AG09319 (cell line): ENCODE measurements at regions not wholly inside any gene's neighbourhood (a gene's known extent, or its start where the extent isn't known, plus 50 kb on each side); places are given as distances from the start of the nearest gene placed in this dataset.

ENCODE experiments used
- DNase-seq: peaks from one replicate; pipeline ENCODE4 v3.0.0-alpha.2; 2010; ENCODE audit warnings: low read depth; ENCODE audit errors: extremely low read depth
- TF ChIP-seq, protein P1 (sequence below): IDR thresholded peaks from 2 replicates; pipeline ENCODE4 v1.5.1; 2011; ENCODE audit warnings: low read depth, mild to moderate bottlenecking, inconsistent platforms, low read length, moderate library complexity

DNA sequence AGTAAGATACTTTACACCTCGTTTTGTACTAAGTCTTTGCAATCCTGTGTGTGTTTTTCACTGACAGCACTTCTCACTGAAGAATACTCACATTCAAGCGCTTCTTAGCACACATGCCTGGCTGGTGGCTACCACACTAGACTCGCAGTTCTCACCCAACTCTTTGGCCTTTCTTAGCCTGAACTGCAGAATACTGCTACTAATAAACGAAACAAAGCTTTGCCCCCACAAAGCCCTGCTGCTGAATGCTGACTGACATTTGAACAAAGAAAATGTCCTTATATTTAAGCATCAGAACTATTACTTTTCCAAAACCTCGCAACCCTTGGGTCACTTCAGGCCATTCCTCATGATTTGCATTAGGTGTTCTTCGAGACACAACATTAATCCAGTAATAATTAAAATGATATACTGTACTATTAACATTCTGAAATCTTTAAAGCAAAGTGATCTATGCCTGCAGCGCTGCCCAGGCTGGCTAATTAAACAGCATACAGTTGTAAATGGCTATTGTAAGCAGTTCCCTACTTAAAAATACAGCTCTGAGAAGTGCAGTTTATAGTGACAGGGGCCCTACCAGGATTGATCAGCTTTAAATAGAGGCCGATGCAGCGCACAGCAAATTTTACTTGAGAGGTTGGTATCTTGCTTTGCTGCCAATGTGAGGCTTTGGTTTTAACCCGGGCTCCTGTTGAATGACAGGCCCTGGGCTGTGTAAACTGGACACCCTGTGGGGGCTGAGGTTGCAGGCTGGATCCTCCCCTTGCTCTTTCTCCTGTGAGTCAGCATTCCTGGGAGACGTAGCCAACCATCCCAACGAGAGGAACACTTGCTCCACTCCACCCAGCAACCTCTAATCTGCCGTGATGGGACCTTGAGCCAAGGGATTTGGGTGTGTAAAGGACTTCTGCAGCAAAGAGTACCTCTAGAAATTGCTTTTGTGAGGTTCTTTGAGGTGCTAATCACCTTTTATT lies 899.0 kb downstream of the TFAP2A start:
- no peak for DNase-seq
- TF ChIP-seq, protein P1, sequence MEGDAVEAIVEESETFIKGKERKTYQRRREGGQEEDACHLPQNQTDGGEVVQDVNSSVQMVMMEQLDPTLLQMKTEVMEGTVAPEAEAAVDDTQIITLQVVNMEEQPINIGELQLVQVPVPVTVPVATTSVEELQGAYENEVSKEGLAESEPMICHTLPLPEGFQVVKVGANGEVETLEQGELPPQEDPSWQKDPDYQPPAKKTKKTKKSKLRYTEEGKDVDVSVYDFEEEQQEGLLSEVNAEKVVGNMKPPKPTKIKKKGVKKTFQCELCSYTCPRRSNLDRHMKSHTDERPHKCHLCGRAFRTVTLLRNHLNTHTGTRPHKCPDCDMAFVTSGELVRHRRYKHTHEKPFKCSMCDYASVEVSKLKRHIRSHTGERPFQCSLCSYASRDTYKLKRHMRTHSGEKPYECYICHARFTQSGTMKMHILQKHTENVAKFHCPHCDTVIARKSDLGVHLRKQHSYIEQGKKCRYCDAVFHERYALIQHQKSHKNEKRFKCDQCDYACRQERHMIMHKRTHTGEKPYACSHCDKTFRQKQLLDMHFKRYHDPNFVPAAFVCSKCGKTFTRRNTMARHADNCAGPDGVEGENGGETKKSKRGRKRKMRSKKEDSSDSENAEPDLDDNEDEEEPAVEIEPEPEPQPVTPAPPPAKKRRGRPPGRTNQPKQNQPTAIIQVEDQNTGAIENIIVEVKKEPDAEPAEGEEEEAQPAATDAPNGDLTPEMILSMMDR: no peak

DNA sequence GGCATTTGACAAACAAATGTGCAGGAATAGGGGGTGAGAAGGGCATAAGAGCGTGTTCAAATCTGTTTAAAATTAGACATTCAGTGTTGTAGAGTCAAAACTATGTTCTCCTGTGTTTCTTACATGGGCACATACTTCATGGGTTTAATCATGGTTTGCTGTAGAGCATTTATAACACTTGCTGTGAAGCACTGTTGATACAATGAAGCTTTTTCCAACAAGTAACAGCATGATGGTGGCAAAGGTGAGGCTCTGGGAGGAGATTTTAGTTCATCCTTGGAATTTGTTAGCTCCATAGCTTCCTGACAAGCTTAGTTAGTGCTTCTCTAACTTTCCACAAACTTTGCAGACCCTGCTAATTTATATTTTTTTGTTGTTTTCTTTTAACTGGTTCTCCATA lies 900.7 kb downstream of the TFAP2A start:
- TF ChIP-seq, protein P1: no peak
- DNase-seq: no peak

DNA sequence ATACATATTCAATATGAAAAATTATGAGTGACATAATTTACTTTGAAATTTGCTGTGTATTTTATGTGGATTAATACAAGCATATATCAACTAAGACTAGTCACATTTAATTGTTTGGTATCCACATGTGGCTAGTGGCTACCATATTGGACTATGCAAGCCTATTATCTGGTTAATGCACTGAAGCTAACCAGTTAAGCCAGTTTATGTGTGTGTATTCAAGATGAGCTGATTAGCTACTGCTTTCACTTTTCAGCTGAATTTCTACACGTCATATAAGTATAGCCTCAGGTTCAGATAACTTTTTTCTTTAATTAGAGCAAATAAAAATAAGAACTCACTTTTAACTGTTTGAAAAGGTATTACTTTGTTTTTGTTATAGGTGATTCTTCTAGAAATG lies 903.7 kb downstream of the TFAP2A start:
- no peak for DNase-seq
- TF ChIP-seq, protein P1: no peak

DNA sequence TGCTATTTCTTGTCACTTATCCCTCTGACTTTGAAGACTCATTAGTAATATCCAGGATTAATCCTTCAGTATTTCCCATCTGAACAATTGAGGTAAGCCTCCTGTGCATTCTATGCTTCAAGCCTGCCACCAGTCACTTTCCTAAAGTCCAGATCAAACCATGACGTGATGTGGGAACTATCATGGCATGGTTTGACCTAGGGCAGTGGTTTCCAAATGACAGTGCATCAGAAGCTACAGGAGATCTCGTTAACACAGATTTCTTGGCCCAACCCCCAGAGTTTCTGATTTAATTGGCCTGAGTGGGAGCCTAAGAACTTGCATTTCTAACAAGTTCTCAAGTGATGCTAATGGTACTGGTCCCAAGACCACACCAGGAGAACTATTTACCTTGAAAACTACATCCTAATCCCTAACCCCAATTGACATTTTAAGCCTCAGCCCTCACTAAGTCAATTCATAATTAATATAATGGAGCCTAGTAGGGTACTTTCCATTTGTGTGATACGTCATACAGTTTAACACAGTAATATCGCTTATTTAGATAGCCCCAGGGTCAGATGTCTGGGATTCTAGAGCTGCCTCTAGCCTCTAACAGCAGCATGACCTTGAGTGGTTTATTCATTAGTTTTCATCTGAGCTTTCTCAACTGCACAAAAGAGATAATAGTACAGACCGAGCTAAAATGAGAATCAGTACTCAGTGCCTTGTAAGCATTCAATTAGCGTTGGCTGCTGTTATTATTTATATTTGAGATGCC lies 907.6 kb downstream of the TFAP2A start:
- DNase-seq: no peak
- TF ChIP-seq, protein P1: no peak

DNA sequence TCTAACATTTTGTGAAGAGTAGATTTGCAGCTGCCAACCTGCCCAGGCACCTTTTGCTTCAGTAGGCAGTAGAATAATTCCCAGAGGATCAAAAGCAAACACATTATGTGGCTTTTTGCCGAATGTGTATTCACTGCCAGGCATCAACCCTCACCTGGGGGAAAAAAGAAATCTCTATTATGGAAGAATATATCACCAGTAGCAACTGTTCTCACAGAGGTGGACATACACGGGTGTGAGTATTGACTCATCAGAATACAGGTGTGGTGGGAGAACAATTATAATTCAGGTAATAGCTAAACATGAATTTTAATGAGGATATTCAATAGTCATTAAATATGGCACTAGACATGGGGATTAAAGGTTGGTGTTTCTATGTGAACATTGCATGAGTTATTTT lies 910.7 kb downstream of the TFAP2A start:
- TF ChIP-seq, protein P1: no peak
- DNase-seq: no peak

DNA sequence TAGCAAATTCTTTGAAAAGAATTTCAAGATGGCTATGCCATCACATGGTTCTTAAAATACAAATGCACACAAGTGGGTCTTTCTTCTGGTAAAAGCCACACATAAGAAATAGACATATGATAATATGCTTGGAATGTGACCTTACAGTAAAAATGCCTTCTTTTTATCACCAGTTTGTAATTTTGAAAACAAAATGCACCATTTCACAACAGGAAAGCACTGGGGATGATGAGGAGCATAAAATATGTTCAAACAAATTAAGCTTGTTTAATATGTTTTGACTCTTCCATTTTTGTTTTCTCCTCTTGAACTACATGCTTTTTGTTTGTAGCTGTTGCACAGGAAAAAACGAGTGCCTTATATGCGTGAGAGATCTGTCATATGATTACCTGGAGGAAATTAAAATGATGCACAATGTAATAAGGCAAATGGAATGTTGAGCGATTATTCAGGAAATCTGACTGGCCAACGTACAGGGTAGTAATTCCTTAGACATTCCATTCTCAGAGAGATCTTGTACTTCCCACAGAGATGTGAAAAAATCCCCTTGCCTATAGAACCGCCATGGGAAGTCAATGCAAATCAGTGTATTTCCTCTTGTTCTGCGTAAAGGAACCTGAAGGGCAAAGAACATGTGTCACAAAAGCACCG lies 911.6 kb downstream of the TFAP2A start:
- DNase-seq: no peak
- TF ChIP-seq, protein P1: no peak

DNA sequence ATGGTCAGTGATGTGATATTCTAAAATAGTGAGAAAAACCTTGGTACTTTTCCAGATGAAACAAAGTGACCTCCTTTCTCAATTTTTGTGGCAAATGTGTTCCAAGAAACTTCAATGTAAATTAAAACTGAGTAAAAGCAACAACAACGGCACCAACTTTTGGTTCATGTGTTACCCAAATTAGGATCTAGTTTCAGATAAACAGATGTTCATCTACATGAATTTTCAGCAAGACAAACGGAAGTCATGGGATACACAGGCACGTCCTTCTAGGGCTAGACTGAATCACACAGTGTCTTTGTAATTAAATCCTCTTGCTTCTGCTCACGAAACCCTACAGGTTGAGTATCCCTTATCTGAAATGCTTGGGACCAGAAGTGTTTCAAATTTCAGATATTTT lies 915.2 kb downstream of the TFAP2A start:
- TF ChIP-seq, protein P1: no peak
- no peak for DNase-seq
